ENCODE measurements at regions not wholly inside any gene's neighbourhood (a gene's known extent, or its start where the extent isn't known, plus 50 kb on each side); places are given as distances from the start of the nearest gene placed in this dataset.
"Not testable (repeated sequence)": the region's sequence is repeated elsewhere in the genome, so short reads cannot be mapped to it uniquely, and the experiment has no call there.

DNA sequence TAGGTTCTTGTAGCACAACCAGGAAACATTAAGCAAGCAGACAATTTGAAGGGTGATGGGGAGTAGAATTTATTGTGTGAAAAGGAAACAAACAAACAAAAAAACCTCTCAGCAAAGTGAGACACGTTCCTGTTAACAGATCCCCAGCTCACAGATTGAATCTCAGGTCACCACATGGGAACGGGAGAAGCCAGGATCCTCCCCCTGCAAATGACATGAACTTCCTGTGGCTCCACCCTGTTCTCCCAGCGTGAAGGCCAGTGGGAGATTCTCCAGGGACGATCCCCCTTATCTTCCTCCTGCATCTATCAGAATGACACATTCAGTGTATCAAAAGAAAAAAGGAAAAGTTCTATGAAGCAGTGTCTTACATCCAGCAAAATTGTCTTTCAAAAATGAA, 1488.1 kb downstream of the OTOL1 start:
- Histone ChIP-seq H3K4me3 (no peak overlapping the region), H3K27me3 (no peaks in the 10 kb centered on the region), H3K36me3 (no peaks in the 10 kb centered on the region), H3K4me1 (no peaks in the 10 kb centered on the region), H3K9me3 (no peaks in the 10 kb centered on the region), H3K27ac (no peak overlapping the region)
- DNase-seq (ENCODE audit: low spot score in 2 of 2): no peak
- TF ChIP-seq, protein P1, sequence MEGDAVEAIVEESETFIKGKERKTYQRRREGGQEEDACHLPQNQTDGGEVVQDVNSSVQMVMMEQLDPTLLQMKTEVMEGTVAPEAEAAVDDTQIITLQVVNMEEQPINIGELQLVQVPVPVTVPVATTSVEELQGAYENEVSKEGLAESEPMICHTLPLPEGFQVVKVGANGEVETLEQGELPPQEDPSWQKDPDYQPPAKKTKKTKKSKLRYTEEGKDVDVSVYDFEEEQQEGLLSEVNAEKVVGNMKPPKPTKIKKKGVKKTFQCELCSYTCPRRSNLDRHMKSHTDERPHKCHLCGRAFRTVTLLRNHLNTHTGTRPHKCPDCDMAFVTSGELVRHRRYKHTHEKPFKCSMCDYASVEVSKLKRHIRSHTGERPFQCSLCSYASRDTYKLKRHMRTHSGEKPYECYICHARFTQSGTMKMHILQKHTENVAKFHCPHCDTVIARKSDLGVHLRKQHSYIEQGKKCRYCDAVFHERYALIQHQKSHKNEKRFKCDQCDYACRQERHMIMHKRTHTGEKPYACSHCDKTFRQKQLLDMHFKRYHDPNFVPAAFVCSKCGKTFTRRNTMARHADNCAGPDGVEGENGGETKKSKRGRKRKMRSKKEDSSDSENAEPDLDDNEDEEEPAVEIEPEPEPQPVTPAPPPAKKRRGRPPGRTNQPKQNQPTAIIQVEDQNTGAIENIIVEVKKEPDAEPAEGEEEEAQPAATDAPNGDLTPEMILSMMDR (IDR thresholded peaks at IDR 0.05): no peak
- intact Hi-C loops (cut with DNase I): no loop called here

DNA sequence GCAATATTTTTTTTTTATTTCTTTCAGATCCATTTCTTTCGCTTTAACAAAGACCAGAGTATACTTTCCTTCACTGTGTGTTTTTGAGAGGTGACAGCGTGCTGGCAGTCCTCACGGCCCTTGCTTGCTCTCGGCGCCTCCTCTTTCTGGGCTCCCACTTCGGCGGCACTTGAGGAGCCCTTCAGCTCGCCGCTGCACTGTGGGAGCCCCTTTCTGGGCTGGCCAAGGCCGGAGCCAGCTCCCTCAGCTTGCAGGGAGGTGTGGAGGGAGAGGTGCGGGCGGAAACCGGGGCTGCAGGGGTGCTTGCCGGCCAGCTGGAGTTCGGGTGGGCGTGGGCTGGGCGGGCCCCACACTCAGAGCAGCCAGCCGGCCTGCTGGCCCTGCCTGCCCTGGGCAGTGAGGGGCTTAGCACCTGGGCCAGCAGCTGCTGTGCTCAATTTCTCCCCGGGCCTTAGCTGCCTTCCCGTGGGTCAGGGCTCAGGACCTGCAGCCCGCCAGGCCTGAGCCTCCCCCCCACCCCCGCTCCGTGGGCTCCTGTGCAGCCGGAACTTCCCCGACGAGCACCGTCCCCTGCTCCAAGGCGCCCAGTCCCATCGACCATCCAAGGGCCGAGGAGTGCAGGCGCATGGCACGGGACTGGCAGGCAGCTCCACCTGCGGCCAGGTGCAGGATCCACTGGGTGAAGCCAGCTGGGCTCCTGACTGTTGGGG, 1490.6 kb downstream of the OTOL1 start:
- H3K9me3 ChIP-seq; DNase-seq (ENCODE audit: low spot score in 2 of 2); H3K27ac ChIP-seq; H3K4me3 ChIP-seq; H3K36me3 ChIP-seq; intact Hi-C loops (cut with DNase I); H3K27me3 ChIP-seq; H3K4me1 ChIP-seq: not testable (repeated sequence)

DNA sequence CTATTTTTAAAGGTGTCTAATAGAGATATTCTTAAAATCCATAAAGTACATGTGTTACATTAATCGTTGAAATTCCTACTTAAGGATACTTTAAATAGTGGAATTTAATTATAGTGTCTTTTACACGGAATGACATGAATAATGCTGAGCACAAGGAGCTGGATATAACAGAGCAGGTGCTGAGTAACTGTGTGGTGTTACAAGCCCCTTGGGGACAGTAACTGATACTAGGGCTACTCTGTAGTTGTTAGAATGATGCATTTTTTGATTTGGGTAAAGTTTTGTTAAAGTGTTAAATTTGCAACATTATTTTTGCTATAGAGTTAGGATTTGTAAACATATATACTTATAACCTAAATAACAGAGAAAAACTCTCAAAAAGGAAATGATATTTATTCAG, 1496.1 kb downstream of the OTOL1 start:
- Histone ChIP-seq H3K27ac (no peak overlapping the region), H3K9me3 (peaks cover 0 to 14% of the 10 kb centered on the region in 2 donors), H3K4me1 (no peaks in the 10 kb centered on the region), H3K27me3 (no peaks in the 10 kb centered on the region), H3K4me3 (no peak overlapping the region), H3K36me3 (no peaks in the 10 kb centered on the region)
- intact Hi-C loops (cut with DNase I): no loop called here
- no peak for DNase-seq (ENCODE audit: low spot score in 2 of 2)
- TF ChIP-seq, protein P1 (IDR thresholded peaks at IDR 0.05): no peak

DNA sequence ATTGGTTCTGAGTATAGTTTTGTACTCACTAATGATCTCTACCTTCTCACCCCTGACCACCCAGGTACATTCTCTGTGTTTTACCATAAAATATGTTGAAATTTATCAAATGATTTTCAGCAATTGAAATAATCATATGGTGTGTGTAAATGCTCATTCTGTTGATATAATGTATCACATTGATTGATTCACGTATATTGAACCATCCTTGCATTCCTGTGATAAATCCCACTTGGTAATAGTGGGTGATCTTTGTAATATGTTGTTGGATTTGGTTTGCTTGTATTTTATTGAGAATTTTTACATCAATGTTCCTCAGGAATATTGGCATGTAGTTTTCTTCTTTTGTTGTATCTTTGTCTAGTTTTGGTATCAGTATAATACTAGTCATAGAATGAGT, 1497.6 kb downstream of the OTOL1 start:
- intact Hi-C loops (cut with DNase I): no loop called here
- TF ChIP-seq, protein P1 (IDR thresholded peaks at IDR 0.05): no peak
- no peaks in the 10 kb centered on the region for H3K27me3 ChIP-seq
- H3K27ac ChIP-seq: no peak overlapping the region
- H3K9me3 ChIP-seq: peaks cover 0 to 14% of the 10 kb centered on the region in 2 donors
- no peaks in the 10 kb centered on the region for H3K4me1 ChIP-seq
- DNase-seq (ENCODE audit: low spot score in 2 of 2): no peak
- no peak overlapping the region for H3K4me3 ChIP-seq
- no peaks in the 10 kb centered on the region for H3K36me3 ChIP-seq

DNA sequence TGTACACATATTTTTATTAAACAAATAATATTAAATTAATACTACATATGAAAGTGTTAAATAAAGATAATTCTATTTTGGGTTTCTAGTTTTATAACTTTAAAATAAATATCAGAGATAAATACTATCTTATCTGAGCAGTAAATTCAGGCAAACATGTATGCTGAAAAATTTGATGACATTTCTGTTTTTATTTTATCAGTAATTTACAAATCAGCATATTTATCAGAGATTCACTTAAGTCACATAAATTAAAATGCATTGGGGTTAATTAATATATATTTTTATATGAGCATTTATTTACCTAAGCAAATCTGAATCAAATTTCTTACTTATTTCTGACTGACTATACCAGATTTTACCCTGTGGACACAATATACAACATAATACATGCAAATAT, 1499.8 kb downstream of the OTOL1 start:
- intact Hi-C loops (cut with DNase I): no loop called here
- Histone ChIP-seq H3K27ac (no peak overlapping the region), H3K36me3 (no peaks in the 10 kb centered on the region), H3K4me3 (no peak overlapping the region), H3K4me1 (no peaks in the 10 kb centered on the region), H3K27me3 (no peaks in the 10 kb centered on the region), H3K9me3 (peaks cover 0 to 14% of the 10 kb centered on the region in 2 donors)
- no peak for DNase-seq (ENCODE audit: low spot score in 2 of 2)
- TF ChIP-seq, protein P1 (IDR thresholded peaks at IDR 0.05): no peak

DNA sequence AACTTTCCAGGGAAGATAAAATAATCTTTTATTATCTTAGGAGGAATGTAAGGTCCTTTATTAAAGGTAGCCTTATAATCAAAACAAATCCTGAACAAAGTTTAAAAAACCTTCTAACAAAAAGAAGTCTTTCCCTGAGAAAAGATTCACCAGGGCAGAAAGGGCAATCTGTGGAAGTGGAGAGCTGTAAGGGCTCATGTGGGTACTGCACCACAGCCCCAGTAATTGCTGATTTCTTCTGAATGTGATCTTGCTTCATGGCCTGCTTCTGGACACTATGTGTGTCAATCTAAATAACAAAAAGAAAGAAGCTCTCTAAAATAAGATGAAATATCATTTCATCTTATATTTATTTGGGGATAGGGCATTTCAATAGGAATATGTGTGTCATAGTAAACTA, 1501.6 kb downstream of the OTOL1 start:
- H3K9me3 ChIP-seq: peaks cover 0 to 14% of the 10 kb centered on the region in 2 donors

More for the DNA sequence above, 1501.6 kb downstream of the OTOL1 start:
- TF ChIP-seq, protein P1 (IDR thresholded peaks at IDR 0.05): no peak
- Histone ChIP-seq H3K36me3 (no peaks in the 10 kb centered on the region), H3K27ac (no peak overlapping the region), H3K4me3 (no peak overlapping the region), H3K27me3 (no peaks in the 10 kb centered on the region), H3K4me1 (no peaks in the 10 kb centered on the region)
- intact Hi-C loops (cut with DNase I): no loop called here
- no peak for DNase-seq (ENCODE audit: low spot score in 2 of 2)
